ENCODE measurements at regions not wholly inside any gene's neighbourhood (a gene's known extent, or its start where the extent isn't known, plus 50 kb on each side); places are given as distances from the start of the nearest gene placed in this dataset.
"Not testable (repeated sequence)": the region's sequence is repeated elsewhere in the genome, so short reads cannot be mapped to it uniquely, and the experiment has no call there.

DNA sequence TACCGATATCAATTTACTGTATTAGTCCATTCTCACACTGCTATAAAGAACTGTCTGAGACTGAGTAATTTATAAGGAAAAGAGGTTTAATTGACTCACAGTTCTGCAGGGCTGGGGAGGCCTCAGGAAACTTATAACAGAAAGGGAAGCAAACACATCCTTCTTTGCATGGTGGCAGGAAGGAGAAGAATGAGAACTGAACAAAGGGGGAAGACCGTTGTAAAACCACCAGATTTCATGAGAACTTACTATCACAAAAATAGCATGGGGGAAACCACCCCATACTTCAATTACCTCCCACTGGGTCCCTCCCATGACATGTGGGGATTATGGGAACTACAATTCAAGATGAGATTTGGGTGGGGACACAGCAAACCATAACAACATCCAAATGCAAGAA lies 239.7 kb downstream of the SQOR start:
- not testable (repeated sequence) for H3K9me3 ChIP-seq (ENCODE audit: low read length); H3K27me3 ChIP-seq (ENCODE audit: low read length); H3K4me1 ChIP-seq (ENCODE audit: low read length); H3K36me3 ChIP-seq (ENCODE audit: insufficient read depth, low read length); H3K79me2 ChIP-seq (ENCODE audit: low read length); H3K9ac ChIP-seq (ENCODE audit: low read length); H3K9me2 ChIP-seq (replicated peaks; ENCODE audit: insufficient read depth, low read length); H3K4me3 ChIP-seq (ENCODE audit: low read length); H3K27ac ChIP-seq (ENCODE audit: low read length); H2AFZ ChIP-seq (ENCODE audit: low read length); DNase-seq; H4K20me1 ChIP-seq (ENCODE audit: insufficient read depth, low read depth, low read length); H3K4me2 ChIP-seq (ENCODE audit: low read depth, low read length, poor library complexity, severe bottlenecking)

- Histone ChIP-seq H2AFZ (ENCODE audit: low read length) (no peak overlapping the region), H3K9me3 (ENCODE audit: low read length) (no peaks in the 10 kb centered on the region), H3K27me3 (ENCODE audit: low read length) (no peaks in the 10 kb centered on the region), H3K79me2 (ENCODE audit: low read length) (no peaks in the 10 kb centered on the region), H4K20me1 (ENCODE audit: insufficient read depth, low read depth, low read length) (no peaks in the 10 kb centered on the region), H3K4me3 (ENCODE audit: low read length) (no peak overlapping the region), H3K27ac (ENCODE audit: low read length) (no peak overlapping the region), H3K4me1 (ENCODE audit: low read length) (no peaks in the 10 kb centered on the region), H3K4me2 (ENCODE audit: low read depth, low read length, poor library complexity, severe bottlenecking) (no peak overlapping the region), H3K9ac (ENCODE audit: low read length) (no peak overlapping the region), H3K36me3 (ENCODE audit: insufficient read depth, low read length) (no peaks in the 10 kb centered on the region), H3K9me2 (replicated peaks; ENCODE audit: insufficient read depth, low read length) (no peaks in the 10 kb centered on the region)
- peak; percentile 14 for DNase-seq
Measured at GRCh38 chr15:45884289-45884688, 249.5 kb downstream of the SQOR start.

DNA sequence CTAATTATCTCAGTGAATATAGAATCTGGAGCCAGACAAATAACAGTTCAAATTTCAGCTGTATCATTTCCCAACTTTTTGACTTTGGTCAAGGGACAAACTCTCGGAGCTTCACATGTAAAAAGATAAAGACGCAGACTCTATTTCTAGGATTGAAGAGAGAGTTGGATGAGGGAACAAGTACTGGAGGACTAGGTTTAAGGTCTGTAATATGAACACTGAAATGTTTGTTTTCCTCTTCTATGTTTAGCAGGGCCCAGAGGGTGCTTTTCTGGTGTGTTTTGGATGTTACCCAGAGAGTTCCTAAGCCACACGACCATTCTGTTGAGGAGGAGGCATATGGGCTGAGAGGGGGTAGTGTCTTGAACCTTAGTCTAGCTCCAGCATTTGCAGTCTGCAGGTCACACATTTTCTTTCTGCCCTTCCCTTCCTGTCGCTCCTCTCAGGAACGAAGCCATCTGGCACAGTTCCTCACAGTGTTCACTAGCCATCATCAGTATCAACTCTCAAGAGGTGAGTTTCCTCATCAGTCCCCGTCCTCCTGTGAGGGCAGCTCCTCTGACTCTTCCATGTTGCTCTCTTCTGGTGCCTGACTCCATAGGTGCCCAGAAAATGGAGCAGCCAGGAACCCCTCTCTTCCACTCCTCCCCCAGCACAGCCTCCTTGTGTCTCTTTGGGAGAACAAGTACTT lies 250.1 kb downstream of the SQOR start:
- Histone ChIP-seq H3K4me1 (ENCODE audit: low read length) (no peaks in the 10 kb centered on the region), H3K27ac (ENCODE audit: low read length) (no peak overlapping the region), H3K9me2 (replicated peaks; ENCODE audit: insufficient read depth, low read length) (no peaks in the 10 kb centered on the region), H3K9ac (ENCODE audit: low read length) (no peak overlapping the region), H3K27me3 (ENCODE audit: low read length) (no peaks in the 10 kb centered on the region), H3K36me3 (ENCODE audit: insufficient read depth, low read length) (no peaks in the 10 kb centered on the region), H3K9me3 (ENCODE audit: low read length) (no peaks in the 10 kb centered on the region), H3K4me3 (ENCODE audit: low read length) (no peak overlapping the region), H4K20me1 (ENCODE audit: insufficient read depth, low read depth, low read length) (no peaks in the 10 kb centered on the region), H3K4me2 (ENCODE audit: low read depth, low read length, poor library complexity, severe bottlenecking) (no peak overlapping the region), H2AFZ (ENCODE audit: low read length) (no peak overlapping the region), H3K79me2 (ENCODE audit: low read length) (no peaks in the 10 kb centered on the region)
- no peak for DNase-seq

- Histone ChIP-seq H3K27ac (ENCODE audit: low read length) (no peak overlapping the region), H3K9me3 (ENCODE audit: low read length) (no peaks in the 10 kb centered on the region), H3K4me1 (ENCODE audit: low read length) (no peaks in the 10 kb centered on the region), H3K4me2 (ENCODE audit: low read depth, low read length, poor library complexity, severe bottlenecking) (no peak overlapping the region), H3K27me3 (ENCODE audit: low read length) (no peaks in the 10 kb centered on the region), H3K79me2 (ENCODE audit: low read length) (no peaks in the 10 kb centered on the region), H3K4me3 (ENCODE audit: low read length) (no peak overlapping the region), H2AFZ (ENCODE audit: low read length) (no peak overlapping the region), H3K9me2 (replicated peaks; ENCODE audit: insufficient read depth, low read length) (no peaks in the 10 kb centered on the region), H4K20me1 (ENCODE audit: insufficient read depth, low read depth, low read length) (no peaks in the 10 kb centered on the region), H3K9ac (ENCODE audit: low read length) (no peak overlapping the region), H3K36me3 (ENCODE audit: insufficient read depth, low read length) (no peaks in the 10 kb centered on the region)
- no peak for DNase-seq
Measured at GRCh38 chr15:45885801-45886200, 251.0 kb downstream of the SQOR start.

DNA sequence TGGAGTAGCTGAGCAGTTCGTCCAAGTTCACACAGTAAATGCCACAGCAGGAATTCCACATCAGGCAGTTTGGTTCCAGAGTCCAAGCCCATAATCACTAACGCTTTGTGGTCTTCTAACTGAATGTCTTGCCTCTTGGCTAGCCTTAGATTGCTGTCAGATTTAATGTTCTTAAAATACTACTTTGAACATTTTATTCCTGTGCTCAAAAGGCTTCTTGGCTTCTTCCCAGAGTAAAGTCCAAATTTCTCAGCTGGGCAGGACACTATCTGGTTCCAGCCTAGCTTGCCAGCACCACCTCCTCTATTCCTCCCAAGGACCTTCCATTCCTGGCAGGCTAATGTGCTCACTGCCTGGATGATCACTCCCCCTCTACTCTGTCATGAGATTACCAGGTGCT lies 256.9 kb downstream of the SQOR start:
- Histone ChIP-seq H3K36me3 (ENCODE audit: insufficient read depth, low read length) (no peaks in the 10 kb centered on the region), H3K4me2 (ENCODE audit: low read depth, low read length, poor library complexity, severe bottlenecking) (no peak overlapping the region), H4K20me1 (ENCODE audit: insufficient read depth, low read depth, low read length) (no peaks in the 10 kb centered on the region), H3K27me3 (ENCODE audit: low read length) (no peaks in the 10 kb centered on the region), H2AFZ (ENCODE audit: low read length) (no peak overlapping the region), H3K9me3 (ENCODE audit: low read length) (no peaks in the 10 kb centered on the region), H3K9ac (ENCODE audit: low read length) (no peak overlapping the region), H3K4me3 (ENCODE audit: low read length) (no peak overlapping the region), H3K9me2 (replicated peaks; ENCODE audit: insufficient read depth, low read length) (no peaks in the 10 kb centered on the region), H3K4me1 (ENCODE audit: low read length) (no peaks in the 10 kb centered on the region), H3K79me2 (ENCODE audit: low read length) (no peaks in the 10 kb centered on the region), H3K27ac (ENCODE audit: low read length) (no peak overlapping the region)
- no peak for DNase-seq

- Histone ChIP-seq H3K4me3 (ENCODE audit: low read length) (no peak overlapping the region), H3K4me2 (ENCODE audit: low read depth, low read length, poor library complexity, severe bottlenecking) (no peak overlapping the region), H3K79me2 (ENCODE audit: low read length) (no peaks in the 10 kb centered on the region), H3K27ac (ENCODE audit: low read length) (no peak overlapping the region), H3K36me3 (ENCODE audit: insufficient read depth, low read length) (no peaks in the 10 kb centered on the region), H3K9me3 (ENCODE audit: low read length) (no peaks in the 10 kb centered on the region), H3K9ac (ENCODE audit: low read length) (no peak overlapping the region), H3K27me3 (ENCODE audit: low read length) (no peaks in the 10 kb centered on the region), H3K9me2 (replicated peaks; ENCODE audit: insufficient read depth, low read length) (no peaks in the 10 kb centered on the region), H4K20me1 (ENCODE audit: insufficient read depth, low read depth, low read length) (no peaks in the 10 kb centered on the region), H2AFZ (ENCODE audit: low read length) (no peak overlapping the region), H3K4me1 (ENCODE audit: low read length) (no peaks in the 10 kb centered on the region)
- DNase-seq, result no peak
Measured at GRCh38 chr15:45892182-45892581, 257.4 kb downstream of the SQOR start.

DNA sequence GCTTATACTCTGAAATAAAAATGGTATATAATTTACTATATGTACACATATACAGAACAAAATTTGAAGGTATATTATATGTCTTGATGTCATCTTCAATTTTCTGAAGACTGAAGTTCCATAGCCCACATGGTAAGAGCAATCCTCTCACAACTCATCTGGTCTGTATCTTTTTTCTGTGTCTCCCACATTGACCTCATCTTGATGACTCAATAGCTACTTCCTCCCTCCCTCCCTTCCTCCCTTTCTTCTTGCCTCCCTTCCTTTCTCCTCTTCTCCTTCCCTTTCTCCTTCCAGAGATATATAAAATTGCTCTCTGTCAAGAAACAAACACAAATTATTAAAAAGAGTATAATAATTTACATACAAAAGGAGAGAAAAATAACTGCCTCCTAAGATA lies 268.5 kb downstream of the SQOR start:
- Histone ChIP-seq H3K27me3 (ENCODE audit: low read length) (no peaks in the 10 kb centered on the region), H3K4me3 (ENCODE audit: low read length) (no peak overlapping the region), H3K27ac (ENCODE audit: low read length) (no peak overlapping the region), H3K4me1 (ENCODE audit: low read length) (no peaks in the 10 kb centered on the region), H3K9me2 (replicated peaks; ENCODE audit: insufficient read depth, low read length) (no peaks in the 10 kb centered on the region), H3K36me3 (ENCODE audit: insufficient read depth, low read length) (no peaks in the 10 kb centered on the region), H3K79me2 (ENCODE audit: low read length) (no peaks in the 10 kb centered on the region), H2AFZ (ENCODE audit: low read length) (no peak overlapping the region), H4K20me1 (ENCODE audit: insufficient read depth, low read depth, low read length) (no peaks in the 10 kb centered on the region), H3K4me2 (ENCODE audit: low read depth, low read length, poor library complexity, severe bottlenecking) (no peak overlapping the region), H3K9me3 (ENCODE audit: low read length) (no peaks in the 10 kb centered on the region), H3K9ac (ENCODE audit: low read length) (no peak overlapping the region)
- no peak for DNase-seq

- no peaks in the 10 kb centered on the region for H3K9me3 ChIP-seq (ENCODE audit: low read length)
- no peak overlapping the region for H3K4me3 ChIP-seq (ENCODE audit: low read length)
- no peaks in the 10 kb centered on the region for H3K9me2 ChIP-seq (replicated peaks; ENCODE audit: insufficient read depth, low read length)
- no peaks in the 10 kb centered on the region for H3K36me3 ChIP-seq (ENCODE audit: insufficient read depth, low read length)
- no peaks in the 10 kb centered on the region for H3K79me2 ChIP-seq (ENCODE audit: low read length)
- H3K4me2 ChIP-seq (ENCODE audit: low read depth, low read length, poor library complexity, severe bottlenecking), result no peak overlapping the region
- H4K20me1 ChIP-seq (ENCODE audit: insufficient read depth, low read depth, low read length), result no peaks in the 10 kb centered on the region
- no peak for DNase-seq
- H3K27me3 ChIP-seq (ENCODE audit: low read length), result no peaks in the 10 kb centered on the region
- H3K27ac ChIP-seq (ENCODE audit: low read length), result no peak overlapping the region
- H3K9ac ChIP-seq (ENCODE audit: low read length), result no peak overlapping the region
- no peak overlapping the region for H2AFZ ChIP-seq (ENCODE audit: low read length)
- H3K4me1 ChIP-seq (ENCODE audit: low read length), result no peaks in the 10 kb centered on the region
Measured at GRCh38 chr15:45904019-45904418, 269.2 kb downstream of the SQOR start.

DNA sequence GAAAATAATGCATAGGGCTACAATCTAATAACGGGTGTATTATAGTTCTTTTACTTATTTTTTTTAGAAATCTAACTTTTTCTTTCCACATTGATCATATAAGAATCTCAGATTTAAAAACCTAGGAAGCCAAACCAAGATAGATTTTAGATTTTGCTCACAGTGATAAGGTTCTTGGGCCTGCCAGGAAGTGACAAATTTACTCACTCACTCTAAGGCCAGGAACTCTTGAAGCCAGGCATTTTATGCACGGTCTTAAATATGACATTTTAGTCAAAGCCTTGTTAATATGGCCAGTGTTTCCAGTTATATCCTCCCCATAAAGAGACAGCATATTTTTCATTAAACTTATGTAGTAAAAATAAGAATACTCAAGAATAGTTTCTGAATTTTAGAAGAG lies 271.4 kb downstream of the SQOR start:
- Histone ChIP-seq H3K27ac (ENCODE audit: low read length) (no peak overlapping the region), H3K9me3 (ENCODE audit: low read length) (no peaks in the 10 kb centered on the region), H2AFZ (ENCODE audit: low read length) (no peak overlapping the region), H3K27me3 (ENCODE audit: low read length) (no peaks in the 10 kb centered on the region), H3K9me2 (replicated peaks; ENCODE audit: insufficient read depth, low read length) (no peaks in the 10 kb centered on the region), H3K4me3 (ENCODE audit: low read length) (no peak overlapping the region), H3K4me2 (ENCODE audit: low read depth, low read length, poor library complexity, severe bottlenecking) (no peak overlapping the region), H4K20me1 (ENCODE audit: insufficient read depth, low read depth, low read length) (no peaks in the 10 kb centered on the region), H3K36me3 (ENCODE audit: insufficient read depth, low read length) (no peaks in the 10 kb centered on the region), H3K4me1 (ENCODE audit: low read length) (no peaks in the 10 kb centered on the region), H3K9ac (ENCODE audit: low read length) (no peak overlapping the region), H3K79me2 (ENCODE audit: low read length) (no peaks in the 10 kb centered on the region)
- no peak for DNase-seq
